Caco-2 (cell line): ENCODE measurements at regions not wholly inside any gene's neighbourhood (a gene's known extent, or its start where the extent isn't known, plus 50 kb on each side); places are given as distances from the start of the nearest gene placed in this dataset.

ENCODE experiments used
- BruUV-seq: library from RNA; stranded (reverse); fragments of 400-500 nt; replicated peaks from 2 replicates; lab custom pipeline; 2021; lab: Mats Ljungman, UMichigan
- CTCF ChIA-PET: fragments of 300-600 bp; sonication (Branson Sonifier 250); formaldehyde crosslinking; loops from one replicate; lab custom pipeline; 2022; ENCODE audit warnings: antibody characterized with exemption; lab: Charles Lee
- POLR2A ChIA-PET: fragments of 300-600 bp; sonication (Branson Sonifier 250); formaldehyde crosslinking; loops from one replicate; lab custom pipeline; 2022; ENCODE audit warnings: antibody characterized with exemption; lab: Charles Lee
- DNase-seq, 2 experiments: peaks; one replicate each; pipeline versions ENCODE4 v3.0.0 to v3.0.0-alpha.2; 2020 to 2022
- H3K27me3 ChIP-seq: replicated peaks from 2 replicates; pipeline ENCODE4 v1.6.0; 2011; ENCODE audit warnings: low read length; ENCODE audit not compliant: control insufficient read depth, insufficient read depth
- H3K36me3 ChIP-seq: 2 replicates; pipeline ENCODE4 v1.5.1; 2011; ENCODE audit warnings: low read length; ENCODE audit not compliant: control insufficient read depth, insufficient read depth
- H3K4me1 ChIP-seq: fragments of 250-450 bp; sonication (Bioruptor Pico); 2 replicates; pipeline ENCODE4 v1.5.1; 2020; ENCODE audit warnings: mild to moderate bottlenecking
- H3K4me3 ChIP-seq: 2 replicates; pipeline ENCODE4 v1.5.1; 2011; ENCODE audit warnings: low read depth, mild to moderate bottlenecking, control low read depth, low read length
- H3K9me3 ChIP-seq: fragments of 250-450 bp; sonication (Bioruptor Pico); 2 replicates; pipeline ENCODE4 v1.5.1; 2020; ENCODE audit warnings: mild to moderate bottlenecking, moderate library complexity
- H3K27ac Mint-ChIP-seq: one replicate; pipeline ENCODE4 v1.8.0; 2022; ENCODE audit warnings: mixed read lengths; ENCODE audit not compliant: unreplicated experiment
- H3K27me3 Mint-ChIP-seq: one replicate; pipeline ENCODE4 v1.8.0; 2022; ENCODE audit warnings: mixed read lengths; ENCODE audit not compliant: insufficient read depth, unreplicated experiment
- H3K36me3 Mint-ChIP-seq: one replicate; pipeline ENCODE4 v1.8.0; 2022; ENCODE audit warnings: mild to moderate bottlenecking, mixed read lengths; ENCODE audit not compliant: insufficient read depth, unreplicated experiment
- H3K4me1 Mint-ChIP-seq: one replicate; pipeline ENCODE4 v1.8.0; 2022; ENCODE audit warnings: low read depth, mixed read lengths; ENCODE audit not compliant: unreplicated experiment
- H3K4me3 Mint-ChIP-seq: one replicate; pipeline ENCODE4 v1.8.0; 2022; ENCODE audit warnings: mild to moderate bottlenecking, moderate library complexity, mixed read lengths; ENCODE audit not compliant: unreplicated experiment
- H3K9me3 Mint-ChIP-seq: one replicate; pipeline ENCODE4 v1.8.0; 2022; ENCODE audit warnings: mixed read lengths; ENCODE audit not compliant: unreplicated experiment
- intact Hi-C: fragments of 100-400 bp; cut with micrococcal nuclease; formaldehyde crosslinking; loops from one replicate; pipeline ENCODE4 v1.10.0; 2022; ENCODE audit not compliant: unreplicated experiment
- TF ChIP-seq, protein P1 (sequence below), 2 experiments: fragments of 200-600 bp in 1 of 2; IDR thresholded peaks; 1 replicate in 1 of 2; 2 replicates in 1 of 2; pipeline versions ENCODE4 v1.5.1 to v1.8.0; 2011 to 2022; ENCODE audit warnings: antibody characterized with exemption in 1 of 2, control low read depth in 1 of 2, inconsistent platforms in 1 of 2, low read depth in 1 of 2, low read length in 1 of 2, mild to moderate bottlenecking in 1 of 2, moderate library complexity in 1 of 2; ENCODE audit not compliant: insufficient read depth in 1 of 2, severe bottlenecking in 1 of 2, unreplicated experiment in 1 of 2

DNA sequence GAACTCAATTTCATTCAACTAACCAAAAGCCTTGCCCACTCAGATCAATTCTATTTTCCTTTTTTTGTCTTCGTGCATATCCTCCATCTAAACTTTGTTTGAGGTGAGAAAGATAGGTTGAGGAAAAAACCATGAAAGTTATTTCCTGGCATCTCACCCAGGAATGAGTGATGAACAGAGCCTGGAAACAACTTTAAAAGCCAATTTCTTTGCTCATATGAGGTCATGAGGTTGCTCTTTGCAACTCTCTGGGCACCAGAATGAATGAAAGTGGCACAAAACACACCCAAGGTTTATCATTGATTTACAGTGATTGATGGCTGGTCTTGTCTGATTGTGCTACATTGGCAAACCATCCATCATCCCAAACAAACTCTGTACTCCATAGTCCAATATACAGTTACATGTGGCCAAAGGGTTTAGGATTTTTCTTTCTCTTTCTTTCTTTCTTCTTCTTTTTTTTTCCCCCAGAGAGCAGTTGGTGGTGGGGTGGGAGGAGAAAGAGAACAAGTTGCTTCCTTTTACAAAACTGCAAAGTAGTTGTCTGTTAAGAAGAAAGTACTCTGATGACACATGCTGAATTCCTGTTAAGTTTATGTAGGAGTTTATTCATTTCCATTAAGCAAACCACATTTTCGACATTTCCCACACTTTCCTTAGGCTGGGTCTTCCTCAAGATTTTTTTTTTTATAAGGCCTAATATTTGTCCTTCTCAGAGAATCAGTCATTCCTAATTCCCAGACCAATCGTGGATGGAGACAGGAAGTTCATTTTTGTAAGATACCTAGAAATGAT lies 575.9 kb upstream of the ZEB2 start:
- H3K4me1 Mint-ChIP-seq = no peaks in the 10 kb centered on the region
- no peaks in the 10 kb centered on the region for H3K9me3 ChIP-seq
- no peak overlapping the region for H3K4me3 Mint-ChIP-seq
- DNase-seq = no peak
- no peak overlapping the region for H3K4me3 ChIP-seq
- ChIA-PET CTCF (no interaction called here), POLR2A (no interaction called here)
- no peak overlapping the region for H3K27ac Mint-ChIP-seq
- TF ChIP-seq, protein P1, sequence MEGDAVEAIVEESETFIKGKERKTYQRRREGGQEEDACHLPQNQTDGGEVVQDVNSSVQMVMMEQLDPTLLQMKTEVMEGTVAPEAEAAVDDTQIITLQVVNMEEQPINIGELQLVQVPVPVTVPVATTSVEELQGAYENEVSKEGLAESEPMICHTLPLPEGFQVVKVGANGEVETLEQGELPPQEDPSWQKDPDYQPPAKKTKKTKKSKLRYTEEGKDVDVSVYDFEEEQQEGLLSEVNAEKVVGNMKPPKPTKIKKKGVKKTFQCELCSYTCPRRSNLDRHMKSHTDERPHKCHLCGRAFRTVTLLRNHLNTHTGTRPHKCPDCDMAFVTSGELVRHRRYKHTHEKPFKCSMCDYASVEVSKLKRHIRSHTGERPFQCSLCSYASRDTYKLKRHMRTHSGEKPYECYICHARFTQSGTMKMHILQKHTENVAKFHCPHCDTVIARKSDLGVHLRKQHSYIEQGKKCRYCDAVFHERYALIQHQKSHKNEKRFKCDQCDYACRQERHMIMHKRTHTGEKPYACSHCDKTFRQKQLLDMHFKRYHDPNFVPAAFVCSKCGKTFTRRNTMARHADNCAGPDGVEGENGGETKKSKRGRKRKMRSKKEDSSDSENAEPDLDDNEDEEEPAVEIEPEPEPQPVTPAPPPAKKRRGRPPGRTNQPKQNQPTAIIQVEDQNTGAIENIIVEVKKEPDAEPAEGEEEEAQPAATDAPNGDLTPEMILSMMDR (IDR thresholded peaks at IDR 0.05; ENCODE audit: insufficient read depth in 1 of 2, low read depth in 1 of 2, low read length in 1 of 2, severe bottlenecking in 1 of 2, unreplicated experiment in 1 of 2) = no peak
- intact Hi-C loops = no loop called here
- no peaks in the 10 kb centered on the region for H3K27me3 ChIP-seq
- H3K36me3 Mint-ChIP-seq = no peaks in the 10 kb centered on the region
- H3K27me3 Mint-ChIP-seq = peaks cover 11% of the 10 kb centered on the region
- no peaks in the 10 kb centered on the region for H3K9me3 Mint-ChIP-seq
- no peaks in the 10 kb centered on the region for H3K36me3 ChIP-seq
- H3K4me1 ChIP-seq = no peaks in the 10 kb centered on the region
- no TSS peak for BruUV-seq

DNA sequence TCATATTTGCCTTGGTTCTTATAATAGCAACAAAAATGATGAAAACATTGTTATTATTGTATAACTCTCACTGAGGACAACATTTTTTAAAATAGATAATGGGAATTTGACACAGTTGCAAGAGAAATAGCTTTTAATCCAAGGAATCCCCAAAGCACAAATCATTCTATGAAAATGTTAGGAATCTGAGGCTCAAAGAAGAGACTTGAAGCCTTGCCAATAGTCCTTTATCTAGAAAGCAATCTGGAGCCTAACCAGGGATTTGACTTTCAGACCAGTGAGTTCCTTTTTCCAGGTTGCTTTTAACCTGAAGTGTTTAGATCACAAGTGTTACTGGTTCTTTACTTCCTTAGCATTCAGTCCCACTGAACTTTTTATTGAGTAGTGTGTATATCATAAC lies 574.5 kb upstream of the ZEB2 start:
- no peaks in the 10 kb centered on the region for H3K36me3 Mint-ChIP-seq

DNA sequence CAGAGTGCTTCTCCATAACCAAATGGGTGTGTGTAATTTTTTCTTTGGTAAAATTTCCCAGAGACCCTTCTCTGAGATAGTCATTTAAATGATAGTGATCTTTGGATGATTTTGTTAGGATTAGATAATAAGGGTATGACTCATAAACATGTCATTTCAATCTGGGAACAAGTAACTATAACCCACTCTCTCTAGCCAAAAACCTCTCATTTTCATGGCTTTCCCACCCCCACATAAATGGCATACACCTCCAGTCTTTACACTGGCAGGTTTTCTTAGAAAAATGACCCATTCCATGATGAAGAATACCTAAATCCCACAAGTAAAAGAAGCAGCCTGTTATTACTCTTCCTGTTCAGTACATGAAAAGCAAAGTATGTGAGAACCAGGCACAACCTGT lies 572.0 kb upstream of the ZEB2 start:
- H3K27ac Mint-ChIP-seq = no peak overlapping the region
- peaks cover 8% of the 10 kb centered on the region for H3K27me3 Mint-ChIP-seq
- H3K4me3 ChIP-seq = no peak overlapping the region
- no peaks in the 10 kb centered on the region for H3K4me1 Mint-ChIP-seq
- no TSS peak for BruUV-seq
- H3K9me3 Mint-ChIP-seq = no peaks in the 10 kb centered on the region
- H3K36me3 ChIP-seq = no peaks in the 10 kb centered on the region
- H3K36me3 Mint-ChIP-seq = no peaks in the 10 kb centered on the region
- intact Hi-C loops = no loop called here
- no peak for DNase-seq
- ChIA-PET CTCF (no interaction called here), POLR2A (no interaction called here)
- no peaks in the 10 kb centered on the region for H3K9me3 ChIP-seq
- H3K4me1 ChIP-seq = no peaks in the 10 kb centered on the region
- H3K4me3 Mint-ChIP-seq = no peak overlapping the region
- TF ChIP-seq, protein P1 (IDR thresholded peaks at IDR 0.05; ENCODE audit: insufficient read depth in 1 of 2, low read depth in 1 of 2, low read length in 1 of 2, severe bottlenecking in 1 of 2, unreplicated experiment in 1 of 2) = no peak
- H3K27me3 ChIP-seq = no peaks in the 10 kb centered on the region

More for the DNA sequence above, 574.5 kb upstream of the ZEB2 start:
- Mint-ChIP-seq H3K4me3 (no peak overlapping the region), H3K27me3 (peaks cover 9% of the 10 kb centered on the region), H3K9me3 (no peaks in the 10 kb centered on the region), H3K27ac (no peak overlapping the region), H3K4me1 (no peaks in the 10 kb centered on the region)
- no peak for DNase-seq
- ChIA-PET POLR2A (no interaction called here), CTCF (no interaction called here)
- TF ChIP-seq, protein P1 (IDR thresholded peaks at IDR 0.05; ENCODE audit: insufficient read depth in 1 of 2, low read depth in 1 of 2, low read length in 1 of 2, severe bottlenecking in 1 of 2, unreplicated experiment in 1 of 2) = no peak
- no peaks in the 10 kb centered on the region for H3K36me3 ChIP-seq
- no TSS peak for BruUV-seq
- no peaks in the 10 kb centered on the region for H3K9me3 ChIP-seq
- H3K4me1 ChIP-seq = no peaks in the 10 kb centered on the region
- no peak overlapping the region for H3K4me3 ChIP-seq
- H3K27me3 ChIP-seq = no peaks in the 10 kb centered on the region
- intact Hi-C loops = no loop called here
